Hepatocyte (in vitro differentiated cells): ENCODE measurements at regions not wholly inside any gene's neighbourhood (a gene's known extent, or its start where the extent isn't known, plus 50 kb on each side); places are given as distances from the start of the nearest gene placed in this dataset.

Experiments used
- DNase-seq: peaks from one replicate; pipeline ENCODE4 v3.0.0-alpha.2; 2016; ENCODE audit warnings: low spot score
- H2AFZ ChIP-seq: fragments of 200-600 bp; sonication (generic); 2 replicates; pipeline ENCODE4 v1.6.0; 2016; ENCODE audit warnings: antibody characterized with exemption, mild to moderate bottlenecking
- H3K27ac ChIP-seq: fragments of 200-600 bp; sonication (generic); 2 replicates; pipeline ENCODE4 v1.5.1; 2016; ENCODE audit warnings: mild to moderate bottlenecking
- H3K27me3 ChIP-seq: fragments of 200-600 bp; sonication (generic); 2 replicates; pipeline ENCODE4 v1.6.1; 2016
- H3K36me3 ChIP-seq: fragments of 200-600 bp; sonication (generic); replicated peaks from 2 replicates; pipeline ENCODE4 v1.5.1; 2016; ENCODE audit warnings: low read depth; ENCODE audit not compliant: insufficient read depth
- H3K4me1 ChIP-seq: fragments of 200-600 bp; sonication (generic); 2 replicates; pipeline ENCODE4 v1.5.1; 2016; ENCODE audit warnings: mild to moderate bottlenecking, moderate library complexity; ENCODE audit not compliant: insufficient read depth
- H3K4me2 ChIP-seq: fragments of 200-600 bp; sonication (generic); 2 replicates; pipeline ENCODE4 v1.6.0; 2016
- H3K4me3 ChIP-seq: fragments of 200-600 bp; sonication (generic); 2 replicates; pipeline ENCODE4 v1.5.1; 2016; ENCODE audit warnings: mild to moderate bottlenecking
- H3K79me2 ChIP-seq: fragments of 200-600 bp; sonication (generic); 2 replicates; pipeline ENCODE4 v1.6.0; 2017; ENCODE audit warnings: mild to moderate bottlenecking
- H3K9me2 ChIP-seq: fragments of 200-600 bp; sonication (generic); replicated peaks from 2 replicates; pipeline ENCODE4 v1.6.0; 2017; ENCODE audit warnings: mild to moderate bottlenecking; ENCODE audit not compliant: insufficient read depth
- H3K9me3 ChIP-seq: fragments of 200-600 bp; sonication (generic); 2 replicates; pipeline ENCODE4 v1.5.1; 2016; ENCODE audit warnings: low read depth, mild to moderate bottlenecking
- H4K20me1 ChIP-seq: fragments of 200-600 bp; sonication (generic); 2 replicates; pipeline ENCODE4 v1.6.0; 2016; ENCODE audit warnings: mild to moderate bottlenecking; ENCODE audit not compliant: insufficient read depth, poor library complexity, severe bottlenecking
- EZH2 ChIP-seq: fragments of 200-600 bp; sonication (generic); IDR thresholded peaks from 2 replicates; pipeline ENCODE4 v1.6.1; 2016; ENCODE audit warnings: antibody characterized with exemption, mild to moderate bottlenecking, borderline replicate concordance
- EZH2phosphoT487 ChIP-seq: fragments of 200-600 bp; sonication (generic); IDR thresholded peaks from one replicate; pipeline ENCODE4 v1.6.1; 2018; ENCODE audit warnings: antibody characterized with exemption, mild to moderate bottlenecking, low read depth, moderate library complexity; ENCODE audit not compliant: unreplicated experiment, severe bottlenecking
- WGBS: methylation state at CpG from one replicate; pipeline ENCODE4 v1.1.6; 2016; ENCODE audit warnings: low lambda C conversion rate; ENCODE audit errors: missing lambda C conversion rate; 5-methylcytosine and 5-hydroxymethylcytosine counted together
- TF ChIP-seq, protein P1 (sequence below): fragments of 200-600 bp; sonication (generic); IDR thresholded peaks from 2 replicates; pipeline ENCODE4 v1.5.1; 2016; ENCODE audit warnings: antibody characterized with exemption, mild to moderate bottlenecking; ENCODE audit not compliant: poor library complexity

DNA sequence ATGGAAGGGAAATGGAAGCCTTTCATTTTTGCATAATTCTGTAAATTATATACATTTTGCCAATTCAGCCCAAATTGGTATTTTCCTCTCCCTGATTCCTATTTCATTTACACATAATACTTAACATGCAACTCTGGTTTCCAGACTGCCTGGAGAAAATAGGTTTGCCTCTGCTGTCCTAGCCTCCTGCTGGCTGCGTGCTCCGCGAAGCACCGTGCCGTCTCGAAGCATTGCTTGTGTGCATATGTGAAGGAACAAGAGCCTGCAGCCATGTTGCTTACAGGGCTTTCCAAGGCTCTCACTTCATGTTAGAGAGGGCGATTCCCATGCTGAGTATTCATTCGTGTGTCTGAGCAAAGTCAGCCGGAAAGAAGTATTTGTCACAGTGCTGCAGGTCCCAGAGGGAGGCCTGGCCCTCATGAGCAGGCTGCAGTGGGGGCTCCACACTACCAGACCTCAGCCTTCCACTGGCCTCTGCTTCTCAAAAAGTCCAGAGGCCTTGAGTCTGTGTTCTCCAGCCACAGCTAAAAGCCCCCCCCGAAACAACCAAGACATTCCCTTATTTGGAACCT lies 66.5 kb downstream of the CLRN3 start:
- H3K36me3 ChIP-seq, result no peaks in the 10 kb centered on the region
- no peaks in the 10 kb centered on the region for H3K9me2 ChIP-seq
- H3K79me2 ChIP-seq, result no peaks in the 10 kb centered on the region
- H3K4me1 ChIP-seq, result no peaks in the 10 kb centered on the region
- H3K9me3 ChIP-seq, result no peaks in the 10 kb centered on the region
- H3K27me3 ChIP-seq, result peaks cover 5% of the 10 kb centered on the region
- no peak overlapping the region for H3K4me3 ChIP-seq
- DNase-seq, result no peak
- no peak overlapping the region for H3K4me2 ChIP-seq
- no peak overlapping the region for H2AFZ ChIP-seq
- 87% methylated on average over 10 of the region's 10 CpGs for WGBS
- TF ChIP-seq EZH2phosphoT487 (no peak), EZH2 (no peak)
- TF ChIP-seq, protein P1, sequence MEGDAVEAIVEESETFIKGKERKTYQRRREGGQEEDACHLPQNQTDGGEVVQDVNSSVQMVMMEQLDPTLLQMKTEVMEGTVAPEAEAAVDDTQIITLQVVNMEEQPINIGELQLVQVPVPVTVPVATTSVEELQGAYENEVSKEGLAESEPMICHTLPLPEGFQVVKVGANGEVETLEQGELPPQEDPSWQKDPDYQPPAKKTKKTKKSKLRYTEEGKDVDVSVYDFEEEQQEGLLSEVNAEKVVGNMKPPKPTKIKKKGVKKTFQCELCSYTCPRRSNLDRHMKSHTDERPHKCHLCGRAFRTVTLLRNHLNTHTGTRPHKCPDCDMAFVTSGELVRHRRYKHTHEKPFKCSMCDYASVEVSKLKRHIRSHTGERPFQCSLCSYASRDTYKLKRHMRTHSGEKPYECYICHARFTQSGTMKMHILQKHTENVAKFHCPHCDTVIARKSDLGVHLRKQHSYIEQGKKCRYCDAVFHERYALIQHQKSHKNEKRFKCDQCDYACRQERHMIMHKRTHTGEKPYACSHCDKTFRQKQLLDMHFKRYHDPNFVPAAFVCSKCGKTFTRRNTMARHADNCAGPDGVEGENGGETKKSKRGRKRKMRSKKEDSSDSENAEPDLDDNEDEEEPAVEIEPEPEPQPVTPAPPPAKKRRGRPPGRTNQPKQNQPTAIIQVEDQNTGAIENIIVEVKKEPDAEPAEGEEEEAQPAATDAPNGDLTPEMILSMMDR, result no peak
- no peak overlapping the region for H3K27ac ChIP-seq
- no peaks in the 10 kb centered on the region for H4K20me1 ChIP-seq

DNA sequence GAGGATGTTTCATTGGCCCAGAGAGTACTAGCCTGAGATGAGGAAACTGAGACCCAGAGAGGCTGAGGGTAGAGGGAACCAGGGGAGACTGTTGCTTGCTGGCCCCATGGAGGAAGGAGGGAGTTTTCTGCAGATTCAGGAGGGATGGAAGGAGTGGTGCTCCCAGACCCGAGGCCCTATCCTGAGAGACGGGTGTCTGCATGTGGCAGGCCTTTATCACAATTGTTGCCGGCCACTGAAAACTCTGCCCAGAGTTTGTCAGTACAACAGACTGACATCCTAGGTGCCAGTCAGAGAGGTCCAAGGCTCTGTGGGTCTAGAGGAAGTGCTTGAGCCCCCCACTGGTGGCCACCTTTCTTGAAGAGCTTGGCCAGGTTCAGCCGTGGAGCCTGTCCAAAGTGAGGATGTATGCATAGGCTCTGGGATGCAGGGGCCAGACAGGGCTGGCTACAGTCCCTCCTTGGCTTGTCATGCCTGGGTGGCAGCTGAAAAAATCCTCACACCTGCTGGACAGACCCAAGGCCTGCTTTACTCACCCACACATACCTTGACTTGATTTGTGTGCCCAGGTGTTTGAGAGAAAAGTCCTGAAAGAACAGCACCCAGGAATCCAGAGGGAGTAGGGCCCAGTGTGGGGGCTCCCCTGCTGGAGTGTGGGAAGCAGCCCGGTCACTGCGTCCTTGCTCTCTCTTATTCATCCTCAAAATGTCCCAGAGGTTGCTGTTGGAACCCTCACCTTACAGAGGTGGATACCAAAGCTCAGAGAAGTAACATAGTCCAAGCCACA lies 65.2 kb downstream of the CLRN3 start:
- Histone ChIP-seq H3K4me2 (no peak overlapping the region), H3K36me3 (no peaks in the 10 kb centered on the region), H3K4me3 (no peak overlapping the region), H3K9me2 (no peaks in the 10 kb centered on the region), H3K27me3 (peaks cover 5% of the 10 kb centered on the region), H2AFZ (no peak overlapping the region), H3K79me2 (no peaks in the 10 kb centered on the region), H3K9me3 (no peaks in the 10 kb centered on the region), H4K20me1 (no peaks in the 10 kb centered on the region), H3K4me1 (no peaks in the 10 kb centered on the region), H3K27ac (no peak overlapping the region)
- TF ChIP-seq EZH2phosphoT487 (no peak), EZH2 (no peak)
- TF ChIP-seq, protein P1, result no peak
- WGBS, result 78% methylated on average over 6 of the region's 6 CpGs
- DNase-seq, result no peak
